HG03460 (cell line): ENCODE measurements at regions not wholly inside any gene's neighbourhood (a gene's known extent, or its start where the extent isn't known, plus 50 kb on each side); places are given as distances from the start of the nearest gene placed in this dataset.

Experiments
- ATAC-seq: cut with Tn5 transposase; IDR thresholded peaks from one replicate; pipeline ENCODE4 v1.9.1; 2021; ENCODE audit not compliant: unreplicated experiment

DNA sequence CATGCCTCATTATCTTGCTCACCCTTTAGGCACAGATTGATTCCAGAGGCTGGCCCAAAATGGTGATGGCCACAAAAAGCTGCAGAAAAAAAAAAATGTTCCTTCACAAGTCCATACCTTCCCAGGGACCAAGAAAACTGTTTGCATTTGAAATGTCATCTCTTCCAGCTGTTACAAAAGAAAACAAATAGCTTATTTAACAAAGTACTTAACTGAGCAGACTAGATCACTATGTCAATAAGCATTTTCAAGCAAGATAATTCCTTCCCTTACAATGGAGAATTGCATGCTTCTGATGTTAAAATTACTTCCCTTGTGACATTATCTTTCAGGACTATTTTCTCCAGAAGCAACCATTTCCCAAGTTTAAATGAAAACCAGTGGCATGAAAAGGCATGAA lies 377.9 kb upstream of the KITLG start:
- ATAC-seq = no peak

DNA sequence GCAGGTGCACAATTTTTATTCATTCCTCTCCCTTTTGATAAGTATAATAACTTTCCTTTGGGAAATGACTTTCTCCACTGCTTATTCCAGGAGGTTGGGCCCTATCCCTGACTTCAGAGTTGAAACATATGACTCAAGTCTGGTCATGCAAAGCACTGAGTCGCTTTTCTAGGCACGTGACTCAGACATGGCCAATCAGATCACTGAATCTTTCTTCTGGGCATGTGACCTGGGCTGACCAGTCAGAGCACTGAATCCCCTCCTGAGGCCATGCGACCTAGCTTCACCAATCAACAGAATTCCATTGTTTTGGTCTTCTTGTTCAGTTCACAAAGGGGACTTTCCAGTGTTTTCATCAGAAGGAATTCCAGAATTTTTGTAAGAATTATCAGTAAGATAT lies 377.1 kb upstream of the KITLG start:
- ATAC-seq = no peak

DNA sequence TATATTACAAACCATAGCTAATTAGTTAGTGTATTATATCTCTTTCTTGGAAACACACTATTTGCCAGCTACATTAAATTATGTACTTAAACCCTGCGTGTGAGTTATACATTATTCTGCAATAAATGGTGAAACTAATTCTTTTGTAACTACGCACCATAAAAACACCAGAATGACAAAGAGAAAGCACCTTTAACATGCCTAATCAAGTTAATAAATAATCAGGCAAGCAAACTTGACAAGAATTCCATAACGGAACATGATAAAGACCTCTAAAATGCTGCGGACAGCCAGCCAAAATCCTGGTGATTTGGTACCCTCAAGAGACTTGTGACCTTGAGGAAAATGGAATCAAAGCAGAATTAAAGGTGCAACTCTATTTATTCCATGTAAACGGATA lies 375.3 kb upstream of the KITLG start:
- ATAC-seq = no peak

DNA sequence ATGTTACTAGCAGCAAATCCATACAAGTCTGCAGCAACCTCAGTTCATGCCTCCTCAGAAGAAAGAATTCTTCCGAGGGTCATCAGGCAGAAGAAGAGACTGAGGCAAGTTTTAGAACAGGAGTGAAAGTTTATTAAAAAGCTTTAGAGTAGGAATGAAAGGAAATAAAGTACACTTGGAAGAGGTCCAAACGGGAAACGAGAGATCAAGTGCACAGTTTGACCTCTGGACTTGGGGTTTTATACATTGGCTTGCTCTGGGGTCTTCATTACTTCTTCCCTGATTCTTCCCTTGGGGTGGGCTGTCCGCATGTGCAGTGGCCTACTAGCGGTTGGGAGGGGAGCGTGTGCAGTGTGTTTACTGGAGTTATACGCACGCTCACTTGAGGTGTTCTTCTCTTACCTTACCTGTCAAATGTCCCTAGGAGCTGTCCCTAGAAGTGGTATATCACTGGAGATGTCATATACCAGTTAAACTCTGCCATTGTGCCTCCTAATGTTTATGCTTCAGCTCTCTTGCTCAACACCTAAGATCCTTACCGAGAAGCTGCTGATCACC lies 372.8 kb upstream of the KITLG start:
- ATAC-seq = no peak

DNA sequence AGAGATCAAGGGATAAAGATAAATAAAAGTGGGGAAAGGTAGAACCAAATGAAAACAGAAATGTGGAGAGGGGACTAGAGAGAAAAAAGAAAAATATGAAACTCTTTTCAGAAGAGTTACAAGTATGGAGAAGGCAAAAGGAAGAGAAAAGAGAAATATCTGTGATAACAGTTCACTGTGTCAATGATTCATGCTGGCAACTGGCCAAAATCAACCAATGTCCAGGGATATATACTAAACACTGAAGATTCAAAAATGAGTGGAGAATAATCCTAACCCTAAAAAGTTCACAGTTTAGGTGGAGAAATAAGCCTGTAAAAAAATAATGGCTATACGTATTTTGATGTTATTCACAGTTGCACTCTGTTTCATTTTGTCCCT lies 372.3 kb upstream of the KITLG start:
- ATAC-seq = no peak

DNA sequence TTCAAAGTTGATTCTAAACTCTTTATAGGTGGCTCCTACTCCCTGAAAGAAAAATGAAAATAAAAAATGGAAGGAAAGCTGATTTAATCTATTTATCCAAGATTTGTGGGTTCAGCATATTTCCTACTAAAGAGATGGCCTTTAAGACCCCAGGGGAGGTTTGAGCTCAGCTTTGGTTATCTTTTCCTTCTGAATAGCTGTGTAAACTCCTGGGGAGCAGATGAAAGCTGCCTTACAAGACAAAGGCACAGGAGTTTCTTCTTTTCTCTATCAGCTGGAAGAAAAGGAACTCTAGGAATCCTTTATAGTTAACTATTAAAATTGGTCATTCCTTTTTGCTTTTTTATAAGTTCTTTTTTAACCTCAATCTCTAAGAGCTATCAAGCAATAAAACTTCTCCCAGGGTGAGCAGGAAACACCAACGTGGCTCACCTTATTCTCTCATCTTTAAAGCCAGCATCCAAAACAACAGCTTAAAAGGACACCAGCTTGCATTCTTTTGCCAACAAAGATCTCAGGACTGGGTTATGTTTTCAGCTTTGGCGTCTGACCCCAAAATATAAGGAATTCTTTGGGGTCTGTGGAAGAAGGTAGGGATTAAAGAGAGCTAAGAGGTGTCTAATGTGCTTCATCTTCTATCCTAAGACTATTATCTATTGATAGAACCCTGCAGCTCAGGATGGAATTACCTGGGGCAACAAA lies 371.7 kb upstream of the KITLG start:
- no peak for ATAC-seq

DNA sequence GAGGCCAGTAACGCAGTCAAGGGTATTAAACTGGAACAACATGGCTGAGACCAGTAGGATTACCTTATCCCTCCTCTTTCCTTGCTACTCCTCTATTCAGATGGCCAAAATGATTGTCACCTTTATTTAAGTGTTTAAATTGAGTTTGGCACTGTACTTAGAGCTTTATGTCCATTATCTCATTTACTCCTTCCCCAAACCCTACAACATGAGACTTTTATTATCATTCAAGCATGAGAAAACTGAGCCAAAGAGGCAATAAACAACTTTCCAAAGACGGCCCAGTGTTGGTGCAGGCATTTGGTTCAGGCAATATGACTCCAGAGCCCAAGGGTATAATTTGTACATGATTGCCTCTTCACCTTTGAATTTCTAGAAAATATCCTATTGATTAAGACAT lies 370.9 kb upstream of the KITLG start:
- no peak for ATAC-seq

DNA sequence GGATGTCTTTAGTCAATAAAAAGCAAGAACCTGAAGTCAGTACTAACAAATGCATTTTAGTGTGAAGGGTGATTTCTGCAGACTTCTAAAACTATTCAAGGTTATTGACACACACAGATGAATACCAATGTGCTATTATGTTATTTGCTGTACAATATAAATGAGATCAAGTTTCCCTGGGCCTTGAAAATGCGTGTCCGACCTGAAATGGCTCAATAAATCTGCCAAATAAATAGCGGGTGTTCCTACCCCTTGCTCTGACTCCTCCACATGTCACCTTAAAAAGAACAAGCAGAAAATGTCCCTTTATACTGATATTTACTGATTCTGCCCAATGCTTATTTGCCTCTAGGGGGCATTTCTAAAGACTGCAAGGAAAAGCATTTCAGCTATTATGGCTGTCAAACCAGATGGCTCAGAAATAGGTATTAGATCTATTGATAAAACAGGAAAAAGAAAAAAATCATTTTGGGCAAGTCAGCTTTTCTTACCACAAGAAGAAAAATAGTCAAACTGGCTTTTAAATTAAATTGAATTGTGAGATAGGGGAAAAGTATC lies 367.3 kb upstream of the KITLG start:
- no peak for ATAC-seq

DNA sequence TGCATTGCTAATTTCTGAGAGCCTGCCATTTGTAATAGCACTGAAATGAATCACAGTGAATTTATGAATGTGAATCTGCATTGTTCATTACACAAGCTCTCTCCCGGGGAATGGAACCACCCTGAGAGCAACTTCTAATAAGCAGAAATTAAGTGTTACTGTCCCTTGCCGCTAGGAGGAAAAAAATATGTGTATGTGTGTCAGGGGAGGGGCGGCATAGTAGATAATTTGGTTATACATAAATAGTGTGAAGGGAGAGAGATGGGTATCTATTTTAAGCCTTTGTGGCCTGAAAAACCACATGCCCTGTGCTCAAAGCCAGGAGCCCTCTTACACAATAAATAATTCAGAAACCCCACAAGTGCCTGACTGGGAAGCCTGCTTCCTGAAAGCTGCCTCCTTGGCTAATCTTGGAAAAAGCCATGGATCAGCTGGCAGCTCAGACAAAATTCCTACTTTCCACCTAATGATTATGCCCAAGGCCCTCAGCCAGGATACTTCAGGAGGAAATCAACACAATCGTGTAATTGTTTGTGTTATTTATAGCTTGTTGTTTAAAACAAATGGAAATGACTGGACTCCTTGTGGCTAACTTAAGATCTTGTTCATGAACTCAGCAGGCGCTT lies 366.2 kb upstream of the KITLG start:
- no peak for ATAC-seq

DNA sequence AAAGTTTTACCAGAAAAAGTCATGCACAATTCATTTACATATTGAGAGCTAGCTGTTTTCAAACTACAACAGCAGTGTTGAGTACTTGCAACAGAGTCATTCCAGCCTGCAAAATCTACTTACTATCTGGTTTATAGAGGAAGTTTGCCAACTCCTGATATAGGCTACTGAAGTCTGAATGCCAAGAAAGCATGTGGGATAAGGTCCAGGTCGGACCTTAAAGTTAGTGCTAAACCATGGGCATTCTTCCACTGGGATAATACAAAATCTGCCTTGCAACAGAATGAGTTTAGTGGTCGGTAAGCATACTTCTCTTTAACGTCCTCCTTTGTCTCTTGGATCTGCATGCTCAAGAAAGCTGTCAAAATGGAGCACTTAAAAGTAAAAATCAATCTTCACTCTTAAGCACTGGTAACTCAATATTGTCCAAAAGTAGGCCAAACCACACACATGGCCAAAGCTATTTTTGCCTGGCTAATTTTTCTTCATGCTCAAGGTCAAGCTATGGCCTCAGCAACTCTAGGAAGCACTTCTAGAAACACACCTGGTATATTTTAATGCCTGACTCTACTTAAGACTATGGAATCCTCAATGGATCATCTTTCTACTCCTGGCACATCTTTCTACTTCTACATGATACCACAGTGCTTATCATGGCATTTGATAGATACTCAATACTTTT lies 364.9 kb upstream of the KITLG start:
- no peak for ATAC-seq

DNA sequence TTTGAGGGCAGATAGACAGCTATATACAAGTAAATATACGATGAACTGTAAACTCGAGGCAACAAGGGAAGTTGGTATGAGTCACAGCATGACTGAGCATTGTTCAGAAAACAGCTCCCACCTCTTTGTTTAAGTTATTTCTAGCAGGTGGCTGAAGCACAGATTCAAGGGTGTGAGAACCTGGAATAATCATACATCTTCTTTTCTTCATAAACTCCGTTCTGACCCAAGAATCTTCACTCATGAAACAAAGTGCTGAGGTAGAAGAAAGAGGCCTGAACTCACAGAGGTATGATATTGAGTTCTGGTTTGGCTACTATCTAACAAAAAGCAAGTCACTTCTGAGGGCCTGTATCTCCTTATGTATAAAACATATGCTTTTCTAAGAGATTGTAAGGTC lies 364.1 kb upstream of the KITLG start:
- ATAC-seq = no peak

DNA sequence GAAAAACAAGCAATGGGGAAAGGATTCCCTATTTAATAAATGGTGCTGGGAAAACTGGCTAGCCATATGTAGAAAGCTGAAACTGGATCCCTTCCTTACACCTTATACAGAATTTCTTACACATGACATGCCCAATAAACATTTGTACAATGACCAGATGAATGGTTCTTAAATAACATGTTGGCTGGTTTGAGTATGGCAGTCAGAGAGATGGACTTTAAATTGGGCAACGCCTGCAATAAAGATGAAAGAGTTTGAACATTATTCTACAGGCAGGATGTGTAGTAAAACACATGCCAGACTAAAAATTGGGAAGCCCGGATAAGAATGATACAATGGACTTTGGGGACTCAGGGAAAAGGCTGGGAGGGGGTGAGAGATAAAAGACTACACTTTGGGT lies 360.6 kb upstream of the KITLG start:
- no peak for ATAC-seq

DNA sequence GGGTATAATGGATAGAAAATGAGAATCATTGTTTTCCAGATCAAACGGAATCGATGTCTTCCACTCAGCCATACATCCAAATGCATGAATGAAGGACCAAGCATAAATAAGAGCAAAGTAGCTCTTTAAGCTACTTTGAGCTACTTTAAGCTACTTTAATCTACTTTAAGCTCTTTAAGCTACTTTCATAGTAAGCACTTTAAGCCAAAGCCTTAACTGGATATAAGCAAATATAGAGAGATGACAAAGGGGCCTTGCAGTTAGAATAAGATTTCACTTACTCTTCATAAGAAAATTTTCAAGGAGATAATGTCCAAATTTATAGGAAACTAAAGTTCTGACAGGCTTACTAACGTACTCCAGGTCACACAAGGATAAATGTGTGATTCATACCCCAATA lies 355.6 kb upstream of the KITLG start:
- no peak for ATAC-seq

DNA sequence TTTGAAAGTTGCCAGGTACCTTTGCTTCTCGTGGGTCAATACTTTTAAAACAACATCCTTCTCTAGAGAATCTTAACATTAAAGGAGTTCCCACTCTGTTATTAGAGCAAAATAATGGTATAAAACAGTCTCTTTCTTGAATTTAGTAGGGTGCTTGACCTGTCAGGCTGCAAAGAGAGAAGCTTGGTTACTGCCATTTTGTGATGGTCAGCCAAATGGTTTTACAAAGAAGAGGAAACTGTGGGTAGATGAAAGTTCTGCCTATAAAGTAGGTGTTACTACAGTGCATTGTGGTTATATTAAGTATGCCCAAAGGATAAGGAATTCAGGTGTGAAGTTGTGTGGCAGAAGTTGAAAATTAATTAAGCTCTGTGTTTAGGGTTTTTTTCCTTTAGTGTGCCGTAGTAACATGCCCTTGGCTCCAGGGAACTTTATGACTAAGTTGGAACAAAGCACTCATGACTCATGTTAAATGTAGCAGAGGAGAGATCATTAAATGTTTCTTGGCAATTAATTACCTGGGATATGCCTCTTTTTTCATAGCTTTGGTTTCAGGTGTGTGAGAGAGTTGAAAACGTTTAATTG lies 354.0 kb upstream of the KITLG start:
- no peak for ATAC-seq

DNA sequence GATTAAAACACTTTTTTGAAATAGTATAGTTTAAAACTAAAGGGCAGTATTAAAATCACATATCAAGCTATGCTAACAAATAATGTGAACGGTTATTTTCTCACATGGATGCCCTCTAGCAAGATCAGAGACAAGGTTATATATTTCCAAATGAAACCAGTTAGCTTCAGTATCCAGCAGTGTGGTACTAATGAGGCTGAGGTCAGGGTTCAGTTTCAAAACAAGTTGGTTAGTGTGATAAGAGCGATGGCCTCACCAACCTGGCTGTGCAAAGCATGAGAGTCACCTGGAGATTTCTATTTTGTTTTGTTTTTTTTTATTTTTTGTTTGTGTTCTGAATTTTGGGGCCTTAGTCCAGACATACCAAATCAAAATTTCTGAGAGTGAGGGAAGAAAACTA lies 352.2 kb upstream of the KITLG start:
- no peak for ATAC-seq

DNA sequence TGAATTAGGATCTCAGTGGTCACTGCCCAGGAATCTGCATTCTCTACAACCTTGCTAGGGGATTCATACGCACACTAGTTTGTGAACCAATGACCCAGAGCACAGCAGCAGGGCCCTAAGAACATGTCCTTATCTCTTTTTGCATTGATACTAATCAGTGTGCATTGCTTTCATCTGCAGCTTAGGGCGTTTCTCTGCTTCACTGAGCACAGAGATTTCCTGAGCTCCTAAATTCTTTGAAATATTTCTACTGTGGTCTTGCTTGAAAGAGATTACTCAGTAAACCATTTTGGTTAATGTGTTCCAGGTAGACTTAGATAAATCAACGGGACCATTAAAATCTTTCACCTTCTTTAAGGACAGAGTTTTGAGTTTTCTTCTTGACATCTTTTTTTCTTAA lies 351.3 kb upstream of the KITLG start:
- ATAC-seq = no peak

DNA sequence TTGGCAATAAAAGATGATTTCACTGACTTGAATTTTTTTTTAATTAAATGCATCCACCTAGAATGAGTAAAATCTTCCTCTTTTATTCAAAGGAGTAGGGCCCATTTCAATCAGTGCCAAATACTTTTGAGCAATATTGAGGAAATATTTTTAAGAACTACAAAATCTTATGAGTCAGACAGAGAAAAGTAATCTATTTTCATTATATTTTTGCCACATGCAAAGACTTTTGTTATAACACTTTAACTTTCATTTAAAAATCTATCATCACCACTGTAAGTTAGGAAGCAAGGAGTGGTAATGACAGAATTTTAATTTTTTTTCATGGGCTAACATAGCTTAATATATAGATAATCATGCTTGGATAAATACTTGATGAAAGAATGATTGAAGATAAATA lies 345.2 kb upstream of the KITLG start:
- no peak for ATAC-seq

DNA sequence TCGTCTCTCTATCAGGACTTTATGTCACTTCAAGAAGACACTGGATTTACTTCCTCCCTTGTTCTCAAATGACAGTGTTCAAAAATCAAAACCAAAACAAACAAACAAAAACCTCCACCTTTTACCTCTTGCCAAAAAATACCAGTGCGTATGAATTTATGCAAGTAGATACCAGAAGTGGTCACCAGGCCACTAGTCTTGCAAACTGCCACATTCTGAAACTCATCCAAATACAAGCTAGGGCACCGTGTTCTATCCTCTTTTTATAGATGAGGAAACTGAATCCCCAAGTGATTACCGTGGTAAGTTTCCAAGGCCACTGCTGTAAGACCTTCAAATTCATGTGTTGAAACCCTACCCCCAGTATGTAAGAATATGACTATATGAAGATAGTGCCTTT lies 343.9 kb upstream of the KITLG start:
- ATAC-seq = no peak

DNA sequence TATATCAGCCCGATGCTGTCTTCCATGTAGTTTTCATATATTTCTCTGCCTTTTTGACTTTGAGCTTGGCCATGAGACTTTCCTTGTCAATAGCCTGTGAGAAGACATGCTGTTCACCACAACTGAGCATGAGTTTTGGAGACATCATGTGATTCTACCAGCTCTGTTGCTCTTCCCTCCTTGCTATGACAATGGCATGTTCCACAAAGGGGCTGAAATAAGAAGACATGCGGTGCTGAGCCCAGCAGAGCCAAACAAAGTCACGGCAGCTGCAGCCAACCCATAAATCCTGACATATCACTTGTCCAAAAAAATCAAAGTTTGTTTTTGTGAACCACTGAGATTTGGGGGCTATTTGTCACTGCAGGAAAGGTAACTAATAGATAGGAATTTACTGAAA lies 343.4 kb upstream of the KITLG start:
- no peak for ATAC-seq

DNA sequence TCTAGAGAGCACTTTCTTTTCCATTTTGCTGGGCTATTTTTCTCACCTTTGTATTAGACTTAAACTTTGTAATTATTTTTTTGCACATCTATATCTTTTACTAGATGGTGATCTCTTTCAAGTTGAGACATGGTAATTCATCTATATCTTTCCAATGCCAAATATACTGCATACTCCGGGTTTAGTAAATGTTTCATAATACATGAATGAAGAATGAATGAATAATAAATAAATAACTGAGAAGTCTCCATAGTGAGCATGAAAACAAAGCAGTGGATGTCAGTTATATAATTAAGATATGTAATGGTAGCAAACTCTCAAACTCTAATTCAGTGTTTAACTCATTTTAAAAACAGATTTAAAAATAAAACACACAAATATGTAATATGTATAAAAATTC lies 342.5 kb upstream of the KITLG start:
- ATAC-seq = no peak

DNA sequence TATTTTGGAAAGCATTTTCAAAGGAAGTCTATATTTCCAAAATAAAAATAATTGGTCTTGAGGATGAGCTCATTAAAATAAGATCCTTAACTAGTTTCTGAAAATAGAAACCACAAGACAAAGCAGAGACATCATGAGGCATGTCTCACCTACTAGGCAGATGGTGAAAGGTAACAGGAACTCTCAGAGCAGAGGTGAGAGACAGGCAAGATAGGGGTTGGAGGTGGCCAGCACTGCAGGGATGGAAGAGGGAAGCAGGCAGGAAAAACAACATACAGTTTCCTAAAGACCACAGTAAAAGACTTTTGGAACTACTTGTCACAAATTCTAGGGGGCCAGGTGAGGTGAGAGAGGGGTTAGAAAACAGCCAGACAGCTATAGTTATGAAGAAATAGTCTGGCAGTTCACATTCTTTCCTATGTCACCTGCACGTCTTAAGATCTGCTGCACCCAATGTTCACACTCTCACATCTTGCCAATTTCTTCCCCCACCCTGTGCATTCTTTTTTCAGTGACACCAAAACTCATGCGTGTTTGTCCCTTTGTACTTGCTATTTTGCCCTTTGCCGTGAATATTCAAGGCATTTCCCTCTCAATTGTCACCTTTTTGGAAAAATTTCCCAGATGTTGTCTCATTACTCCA lies 341.7 kb upstream of the KITLG start:
- no peak for ATAC-seq
